ENCODE measurements at regions not wholly inside any gene's neighbourhood (a gene's known extent, or its start where the extent isn't known, plus 50 kb on each side); places are given as distances from the start of the nearest gene placed in this dataset.
"Not testable (repeated sequence)": the region's sequence is repeated elsewhere in the genome, so short reads cannot be mapped to it uniquely, and the experiment has no call there.

DNA sequence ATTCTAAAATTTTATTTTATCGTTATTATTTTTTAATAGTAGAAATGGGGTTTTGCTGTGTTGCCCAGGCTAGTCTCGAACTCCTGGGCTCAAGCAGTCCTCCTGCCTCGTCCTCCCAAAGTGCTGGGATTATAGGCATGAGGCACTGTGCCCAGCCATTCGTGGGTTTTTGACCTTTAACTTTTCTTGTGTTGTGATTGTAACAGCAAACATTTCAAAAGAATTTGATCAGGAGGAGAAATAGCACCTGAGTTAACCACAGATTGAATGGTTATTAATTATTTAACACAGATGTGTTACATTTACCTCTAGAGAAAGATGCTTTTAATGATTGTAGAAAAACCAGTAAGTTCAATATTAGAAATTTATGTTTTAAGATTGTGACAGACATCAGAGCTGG lies 132.0 kb downstream of the HAUS1 start:
- DNase-seq, result no peak

DNA sequence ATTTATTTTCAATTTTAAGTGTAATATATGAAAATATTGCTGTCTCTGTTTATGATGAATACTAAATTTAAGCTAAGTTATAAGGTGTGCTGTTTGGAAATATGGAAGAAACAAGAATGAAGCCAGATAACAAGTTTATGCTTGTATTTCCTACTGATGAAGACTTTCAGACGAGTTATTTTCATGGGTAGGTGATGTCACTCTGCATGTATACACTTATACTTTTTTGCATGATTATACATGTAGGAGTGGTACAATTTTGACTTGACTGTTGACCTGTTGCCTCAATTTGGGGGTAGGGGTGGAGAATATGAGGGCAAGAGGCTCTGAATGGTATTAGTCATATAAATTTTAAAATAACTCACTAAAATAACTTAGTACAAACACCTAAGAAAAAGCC lies 133.7 kb downstream of the HAUS1 start:
- DNase-seq, result no peak

DNA sequence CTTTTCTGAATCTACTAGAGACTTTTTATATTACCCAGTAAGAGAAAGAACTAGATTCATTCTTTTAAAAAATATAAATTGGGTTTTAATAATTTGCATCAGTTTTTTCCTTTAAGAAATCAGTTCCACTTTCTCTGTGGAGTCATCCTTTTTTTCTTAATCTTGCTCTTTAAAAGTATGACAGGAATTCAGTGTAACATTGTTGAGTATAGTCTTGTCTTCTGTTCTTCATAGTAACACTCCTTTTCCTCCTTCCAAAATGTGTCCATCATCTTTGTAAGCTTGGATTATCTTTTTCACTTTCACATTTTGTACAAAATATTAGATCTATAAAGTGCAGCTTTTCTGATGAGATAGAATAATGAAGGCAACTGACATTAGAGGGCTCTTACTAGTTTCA lies 135.4 kb downstream of the HAUS1 start:
- no peak for DNase-seq

DNA sequence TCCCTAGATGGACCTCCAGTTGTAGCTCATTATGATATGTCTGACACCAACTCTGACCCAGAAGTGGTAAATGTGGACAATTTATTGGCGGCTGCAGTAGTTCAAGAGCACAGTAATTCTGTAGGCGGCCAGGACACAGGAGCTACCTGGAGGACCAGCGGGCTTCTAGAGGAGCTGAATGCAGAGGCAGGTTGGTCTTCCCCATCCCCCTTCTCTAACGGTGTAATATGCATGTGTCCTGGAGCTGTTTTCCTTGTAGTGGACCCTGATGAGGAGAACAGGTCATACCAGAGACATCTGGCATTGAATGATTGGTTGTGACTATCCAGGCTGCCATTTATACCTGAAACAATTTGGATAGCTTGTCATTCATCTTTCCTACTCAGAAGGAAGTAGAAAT lies 135.8 kb downstream of the HAUS1 start:
- no peak for DNase-seq

DNA sequence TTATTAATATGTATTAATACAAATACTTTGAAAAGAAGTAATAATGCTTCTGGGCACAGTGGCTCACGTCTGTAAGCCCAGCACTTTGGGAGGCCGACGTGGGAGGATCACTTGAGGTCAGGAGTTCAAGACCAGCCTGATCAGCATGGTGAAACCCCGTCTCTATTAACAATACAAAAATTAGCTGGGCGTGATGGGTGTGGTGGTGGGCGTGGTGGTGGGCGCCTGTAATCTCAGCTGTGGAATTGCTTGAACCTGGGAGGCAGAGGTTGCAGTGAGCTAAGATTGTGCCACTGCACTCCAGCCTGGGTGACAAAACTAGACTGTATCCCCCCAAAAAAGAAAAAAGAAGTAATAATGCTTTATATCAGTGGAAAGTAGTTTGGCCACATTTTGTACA lies 137.2 kb downstream of the HAUS1 start:
- DNase-seq, result not testable (repeated sequence)

DNA sequence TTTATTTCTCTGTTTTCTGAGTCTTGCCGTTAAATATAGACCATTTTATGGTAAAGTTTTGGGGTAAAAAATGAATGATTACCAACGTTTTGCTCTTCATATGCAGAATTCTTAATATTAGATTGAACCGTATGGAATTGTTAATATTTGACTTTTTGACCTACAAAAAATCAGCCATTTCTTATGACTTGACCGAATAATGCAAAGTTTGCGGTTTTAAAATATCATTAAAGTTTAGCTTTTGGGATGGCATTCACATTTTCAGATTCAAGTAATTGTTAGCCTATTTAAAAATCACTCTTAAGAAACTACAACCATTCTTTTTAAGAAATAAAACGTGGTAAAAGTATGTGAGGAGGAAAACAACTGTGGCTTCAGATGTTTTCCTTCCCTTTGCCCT lies 138.0 kb downstream of the HAUS1 start:
- DNase-seq, result no peak

DNA sequence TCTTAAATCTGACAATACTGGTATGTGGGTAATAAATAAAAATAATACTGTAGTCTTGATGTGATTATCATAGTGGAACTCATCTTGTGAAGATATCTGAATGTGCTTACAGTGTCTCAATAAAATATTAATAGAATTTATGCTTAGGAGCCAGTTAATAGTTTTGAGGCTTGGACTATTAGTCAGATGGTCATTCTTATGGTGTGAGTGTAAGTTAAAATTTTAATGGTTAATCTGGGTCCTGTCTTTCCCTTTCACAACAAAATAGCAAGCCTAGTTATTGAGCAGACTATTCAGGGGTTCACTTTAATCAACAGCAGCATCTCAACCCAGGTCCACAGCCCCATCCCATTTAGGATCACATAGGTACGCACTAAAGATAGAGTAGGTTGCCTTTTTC lies 138.9 kb downstream of the HAUS1 start:
- DNase-seq, result no peak

DNA sequence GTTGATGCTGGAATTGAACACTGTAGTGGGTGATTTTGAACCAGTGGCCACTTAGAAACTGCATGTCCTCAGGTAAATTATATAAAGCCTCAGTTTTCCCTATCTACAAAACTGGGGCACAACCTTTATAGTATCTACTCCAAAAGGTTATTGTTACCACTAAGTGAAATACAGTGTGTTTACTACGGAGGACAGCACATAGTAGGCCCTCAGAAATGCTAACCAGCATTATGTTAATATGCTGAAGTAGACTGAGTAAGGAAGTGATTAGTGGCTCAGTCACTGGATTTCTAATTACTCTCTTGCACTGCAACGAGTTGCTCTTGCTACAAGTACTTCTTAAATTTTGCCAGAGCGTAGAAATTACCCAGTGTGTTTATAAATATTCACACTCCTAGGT lies 139.5 kb downstream of the HAUS1 start:
- DNase-seq, result no peak

DNA sequence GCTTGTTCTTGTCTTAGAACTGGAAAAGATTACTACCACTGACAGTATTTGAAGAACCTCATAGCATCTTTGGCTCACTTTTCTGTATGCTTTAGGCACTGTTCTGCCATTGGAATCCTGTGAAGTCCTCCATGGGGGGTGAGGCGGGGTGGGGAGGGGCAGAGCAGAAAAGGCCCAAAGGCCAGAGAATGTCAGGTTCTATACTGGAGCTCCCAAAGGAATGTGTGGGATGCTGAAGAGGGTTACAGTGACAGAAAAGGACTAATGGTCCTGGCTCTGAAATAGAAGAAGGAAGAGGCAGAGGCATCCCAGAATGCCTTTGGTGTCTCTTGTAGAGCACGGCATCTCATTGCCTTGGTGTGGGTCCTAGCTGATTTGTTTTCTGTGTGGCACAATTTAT lies 141.9 kb downstream of the HAUS1 start:
- no peak for DNase-seq

DNA sequence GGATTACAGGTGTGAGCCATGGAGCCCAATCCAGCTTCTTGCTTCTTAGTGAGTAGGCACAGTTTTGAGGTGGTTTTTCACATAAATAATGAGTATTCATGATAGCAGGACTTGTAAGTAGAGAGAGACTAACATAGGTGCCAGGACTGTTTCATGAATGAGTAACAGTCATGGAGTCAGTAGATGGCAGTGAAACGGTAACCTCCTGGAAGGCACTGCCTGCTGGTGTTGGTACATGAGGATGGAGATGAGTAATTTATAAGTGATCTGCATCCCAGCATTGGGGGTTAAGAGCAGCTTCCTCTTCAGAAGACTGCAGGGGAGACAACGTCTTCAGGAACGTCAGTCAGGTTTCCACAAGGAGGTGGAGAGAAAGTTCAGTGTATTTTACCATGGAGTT lies 143.8 kb downstream of the HAUS1 start:
- no peak for DNase-seq

DNA sequence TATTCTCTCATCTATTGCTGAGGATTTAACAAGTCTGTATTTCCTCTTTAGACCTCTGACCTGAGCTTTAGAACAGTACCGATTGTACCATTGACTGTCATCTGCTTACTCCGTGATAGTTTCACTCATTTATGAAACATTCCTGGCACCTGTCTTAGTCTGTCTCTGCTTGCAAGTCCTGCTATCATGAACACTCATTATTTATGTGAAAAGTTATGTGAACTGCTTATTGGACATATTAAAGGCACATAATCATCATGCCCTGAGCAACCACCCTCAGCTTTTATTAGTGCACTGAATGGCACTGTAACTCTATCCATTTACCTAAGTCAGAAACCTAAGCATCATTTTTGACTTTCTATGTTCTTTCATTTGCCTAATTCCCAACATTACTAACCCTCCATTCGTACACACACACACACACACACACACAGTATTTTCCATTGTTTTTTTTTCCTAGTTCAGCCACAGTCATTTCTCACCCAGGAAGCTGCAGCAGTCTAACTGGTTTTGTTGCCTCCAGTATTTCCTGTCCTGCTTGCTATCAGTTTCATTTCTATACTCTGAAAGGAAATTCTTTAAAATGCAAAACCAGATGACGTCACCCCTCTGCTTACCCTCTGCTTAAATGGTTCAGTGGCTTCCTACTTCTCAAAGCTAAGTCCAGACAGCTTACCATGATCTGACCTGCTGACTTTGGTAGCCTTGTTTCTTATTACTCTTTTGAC lies 146.1 kb downstream of the HAUS1 start:
- DNase-seq, result no peak

DNA sequence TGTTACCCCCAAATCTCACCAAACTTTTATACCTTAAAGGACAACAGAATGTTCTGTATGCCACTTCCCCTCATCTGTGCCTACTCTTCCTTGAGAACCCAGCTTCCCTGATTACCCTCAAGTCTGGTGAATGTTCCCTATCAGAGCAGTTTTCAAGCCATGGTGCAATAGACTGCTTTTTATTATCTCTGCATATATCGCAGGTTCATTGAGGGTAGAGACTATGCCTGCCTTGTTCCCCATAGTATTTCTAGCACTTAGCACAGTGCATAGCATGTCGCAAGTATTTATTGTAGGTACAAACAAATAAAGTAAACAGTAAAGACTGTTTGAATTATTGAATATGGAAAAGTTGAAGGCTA lies 146.6 kb downstream of the HAUS1 start:
- no peak for DNase-seq

DNA sequence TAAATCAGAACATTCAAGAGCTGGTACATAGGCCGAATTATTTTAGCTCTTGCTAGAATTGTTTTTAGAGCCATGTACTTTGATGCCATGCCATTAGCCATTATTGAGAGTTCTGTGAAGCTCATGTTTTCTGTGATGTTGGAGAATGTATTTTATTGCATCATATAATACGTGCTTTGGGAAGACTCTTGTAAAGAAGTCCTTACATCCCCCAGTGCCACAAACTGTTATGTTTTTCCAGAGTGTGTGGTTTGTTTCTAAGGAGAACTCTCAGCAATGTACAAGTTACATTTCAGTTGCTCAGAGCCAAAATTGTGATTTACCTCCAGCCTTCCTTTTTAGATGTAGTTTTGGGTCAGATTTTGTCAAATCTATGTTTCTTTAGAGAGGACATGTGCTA lies 148.6 kb downstream of the HAUS1 start:
- DNase-seq, result no peak

DNA sequence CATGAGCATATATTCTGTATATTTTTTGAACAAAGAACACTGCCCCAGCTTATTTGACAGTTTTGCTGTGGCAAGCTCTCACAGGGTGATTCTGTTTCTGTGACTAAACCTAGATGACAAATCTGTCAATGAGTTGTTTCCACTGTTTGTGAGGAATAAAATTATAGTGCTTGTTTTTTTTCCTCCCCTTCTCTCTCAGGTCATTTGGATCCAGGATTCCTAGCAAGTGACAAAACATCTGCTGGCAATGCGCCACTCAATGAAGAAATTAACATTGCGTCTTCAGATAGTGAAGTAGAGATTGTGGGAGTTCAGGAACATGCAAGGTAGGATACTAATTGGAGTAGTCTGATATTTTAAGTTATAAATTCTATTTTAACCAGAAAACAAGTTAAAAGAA lies 149.3 kb downstream of the HAUS1 start:
- no peak for DNase-seq

DNA sequence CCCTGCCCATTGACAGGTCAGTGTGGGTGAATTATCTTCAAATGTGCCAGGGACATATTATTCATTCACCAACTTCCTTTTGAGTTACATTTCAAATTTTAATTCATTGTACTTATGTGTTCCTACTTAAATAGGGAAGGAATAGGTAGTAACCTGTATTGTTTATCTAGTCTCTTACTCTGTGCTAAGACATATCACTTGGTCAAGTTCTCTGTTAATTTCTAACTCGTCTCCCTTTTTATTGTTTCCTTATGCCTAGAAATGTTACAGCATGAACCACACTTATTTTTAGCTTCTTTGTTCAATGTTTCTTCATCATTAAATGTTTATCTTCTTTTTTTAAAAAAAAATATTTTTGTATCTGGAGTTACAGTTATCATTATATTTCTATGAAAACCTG lies 151.9 kb downstream of the HAUS1 start:
- DNase-seq, result no peak

DNA sequence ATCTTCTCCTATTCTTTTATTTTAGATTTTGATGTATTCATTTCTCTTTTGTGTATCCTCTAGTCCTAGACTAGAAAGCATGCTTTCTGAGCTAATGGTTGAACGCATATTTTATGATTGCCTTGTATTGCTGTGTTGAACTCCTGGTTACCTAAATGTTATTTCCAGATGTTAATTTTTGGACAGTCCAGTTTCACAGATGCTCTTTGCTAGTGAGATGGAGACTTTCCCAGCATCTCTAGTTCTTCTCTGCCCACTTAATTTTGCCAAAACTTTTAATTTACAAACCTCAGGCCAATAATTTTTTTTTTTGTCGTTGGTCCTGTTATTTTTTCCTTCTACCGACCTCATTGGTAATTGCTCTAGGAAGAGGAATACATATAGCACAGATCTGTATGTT lies 153.2 kb downstream of the HAUS1 start:
- DNase-seq, result no peak

DNA sequence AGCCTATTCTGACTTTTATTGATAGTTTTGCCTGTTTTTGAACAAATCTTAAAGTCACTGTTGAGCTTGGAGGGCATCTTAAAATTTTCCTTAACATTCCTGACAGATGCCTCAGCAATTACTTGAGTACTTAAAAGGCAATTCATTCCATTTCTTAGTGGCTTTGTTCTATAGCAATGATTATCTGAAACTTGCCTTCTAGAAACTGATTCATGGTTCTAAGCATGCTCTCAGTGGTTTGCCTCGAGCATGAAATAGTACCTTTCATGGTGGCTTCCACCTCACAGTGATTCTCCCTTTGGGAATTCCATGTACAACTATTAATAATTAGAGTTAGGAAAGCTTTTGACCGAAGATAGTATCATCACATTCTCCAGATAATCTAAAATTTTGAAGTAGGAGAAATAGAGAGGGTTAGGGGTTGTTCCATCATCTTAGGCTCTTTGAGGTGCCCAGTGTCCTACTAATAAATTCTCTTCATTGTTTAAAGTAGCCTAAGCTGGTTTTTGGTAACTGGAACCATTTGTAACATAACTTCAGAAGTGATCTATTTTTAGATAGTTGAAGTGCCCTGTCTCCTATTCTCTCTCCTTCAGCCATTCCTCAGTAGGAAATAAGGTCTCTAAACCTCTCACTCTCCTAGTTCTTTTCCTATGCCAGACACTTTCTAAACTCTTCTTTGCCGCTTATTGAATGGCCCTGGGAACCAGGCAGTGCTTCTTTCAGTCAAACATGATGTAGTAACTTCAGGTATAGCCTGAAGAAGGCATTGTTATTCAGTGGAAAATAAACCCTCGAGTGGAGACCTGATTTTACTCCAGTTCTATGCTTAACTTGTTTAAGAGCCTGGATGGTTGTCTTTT lies 156.1 kb downstream of the HAUS1 start:
- no peak for DNase-seq

DNA sequence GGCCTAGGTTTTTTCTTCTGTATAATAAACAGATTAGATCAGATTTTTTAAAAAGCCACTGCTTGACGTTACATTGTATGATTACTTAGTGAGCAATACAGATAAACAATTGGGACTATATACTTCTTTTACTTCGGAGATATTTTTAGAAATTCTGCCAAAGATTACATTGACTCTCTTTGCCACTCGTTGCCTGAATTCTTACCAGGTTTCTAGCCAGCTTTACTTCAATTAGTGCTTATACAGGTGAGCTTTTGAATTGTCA lies 156.6 kb downstream of the HAUS1 start:
- DNase-seq, result no peak

DNA sequence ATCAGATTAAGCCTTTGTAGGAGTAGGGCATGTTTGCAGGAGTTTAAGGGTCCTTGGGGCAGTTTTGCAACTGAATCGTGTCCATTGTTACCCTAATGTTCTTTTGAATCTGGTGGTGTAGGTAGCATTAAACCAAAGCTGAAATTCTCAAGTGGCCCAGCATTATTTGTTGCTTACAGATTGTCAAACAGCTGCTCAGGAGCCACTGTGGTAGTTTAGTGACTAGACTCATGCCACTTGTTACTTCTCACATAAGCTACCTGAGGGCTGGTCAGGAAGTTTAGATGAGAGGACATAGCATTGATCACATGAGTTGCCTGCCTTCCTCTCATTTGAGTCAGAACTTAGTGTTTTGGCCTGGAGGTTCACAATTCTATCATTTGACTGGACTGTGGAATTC lies 157.6 kb downstream of the HAUS1 start:
- DNase-seq, result no peak

DNA sequence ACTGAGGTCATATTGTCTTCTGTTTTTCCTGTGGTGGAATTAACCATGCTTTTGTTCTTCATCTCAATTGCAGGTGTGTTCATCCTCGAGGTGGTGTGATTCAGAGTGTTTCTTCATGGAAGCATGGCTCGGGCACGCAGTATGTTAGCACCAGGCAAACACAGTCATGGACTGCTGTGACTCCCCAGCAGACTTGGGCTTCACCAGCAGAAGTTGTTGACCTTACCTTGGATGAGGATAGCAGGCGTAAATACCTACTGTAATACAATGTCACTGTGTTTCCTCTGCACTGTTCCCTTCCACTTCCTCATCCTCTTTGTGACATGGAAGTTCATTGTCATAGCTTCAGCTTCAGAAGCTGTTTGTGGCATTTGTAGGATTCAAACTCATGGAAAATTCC lies 158.7 kb downstream of the HAUS1 start:
- DNase-seq, result no peak

DNA sequence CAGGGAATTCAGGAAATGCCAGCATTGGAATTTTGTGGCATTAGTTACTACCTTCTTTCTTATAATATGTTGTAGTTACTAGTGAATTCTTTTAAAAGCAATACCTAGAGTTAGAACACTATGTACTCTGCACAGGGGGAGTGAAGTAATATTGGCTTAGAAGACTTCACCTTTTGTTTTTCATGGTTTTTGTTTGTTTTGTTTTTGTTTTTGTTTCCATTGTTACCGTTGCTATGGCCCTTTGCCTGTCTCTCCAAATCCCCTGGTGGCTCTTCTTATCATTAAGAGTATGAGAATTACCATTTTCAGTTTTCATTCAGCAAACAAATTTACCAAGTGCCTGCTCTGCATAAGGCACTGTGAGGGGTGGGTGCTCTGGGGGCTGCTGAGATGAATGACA lies 160.1 kb downstream of the HAUS1 start:
- no peak for DNase-seq

DNA sequence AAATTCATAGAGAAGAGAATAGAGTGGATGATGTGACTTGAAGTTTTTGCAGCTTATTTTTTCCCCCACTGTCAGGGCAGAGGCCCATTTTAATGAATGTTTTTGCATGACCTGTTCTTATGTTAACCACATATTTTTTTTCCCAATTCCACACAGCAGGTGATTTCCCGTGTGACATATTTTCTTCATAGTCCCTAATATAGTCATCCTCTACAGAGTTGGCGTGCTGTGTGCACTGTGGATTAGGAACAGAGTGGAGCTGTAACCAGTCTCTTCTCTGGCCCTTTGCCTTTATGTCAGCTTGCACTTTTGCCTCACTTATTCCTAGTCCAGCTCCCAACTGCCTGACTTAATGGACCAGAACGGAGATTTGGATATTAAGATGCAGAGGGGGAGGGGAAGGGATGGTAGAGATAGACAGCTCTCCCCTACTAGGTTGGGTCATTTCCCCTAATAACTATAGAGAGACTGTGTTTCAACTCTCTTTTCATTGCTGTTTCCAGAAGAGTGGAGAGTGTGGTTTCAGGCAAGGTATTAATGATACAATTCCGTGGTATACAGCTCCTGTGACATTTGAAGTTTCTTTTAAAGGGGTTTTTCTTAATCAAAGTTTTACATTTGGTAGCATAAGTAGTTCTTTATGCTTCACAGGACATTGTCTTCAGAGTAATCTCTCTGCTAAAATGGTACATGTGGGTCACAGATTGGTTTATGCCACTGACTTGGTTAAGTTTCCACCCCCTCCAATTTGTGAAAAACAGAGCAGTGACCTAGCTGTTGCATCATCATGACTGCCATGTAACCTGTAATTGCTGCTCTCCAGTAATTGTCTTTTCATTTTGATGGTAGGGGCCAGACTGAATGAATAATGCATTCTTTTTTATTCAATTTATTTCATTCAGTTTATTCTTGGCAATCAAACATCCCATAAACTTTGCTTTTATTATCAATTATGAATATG lies 161.3 kb downstream of the HAUS1 start:
- DNase-seq, result no peak

DNA sequence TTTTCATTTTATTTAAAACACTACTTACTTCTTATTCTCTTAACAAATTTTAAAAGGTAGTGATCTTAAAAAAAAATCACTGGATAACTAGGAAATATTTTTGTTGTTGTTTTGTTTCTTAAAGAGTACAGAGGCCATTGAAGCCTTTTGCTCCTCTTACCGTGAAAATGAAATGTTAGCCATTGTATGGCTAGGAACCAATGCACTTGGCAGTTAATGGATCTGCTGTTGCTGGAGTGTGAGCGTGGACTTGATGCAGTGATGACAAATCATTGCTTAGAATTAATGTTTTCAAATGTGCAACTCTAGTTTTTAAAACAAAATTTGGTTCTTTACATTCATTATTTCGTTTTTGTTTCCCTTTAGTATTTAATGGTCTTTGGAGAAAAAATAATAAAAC lies 162.3 kb downstream of the HAUS1 start:
- no peak for DNase-seq

DNA sequence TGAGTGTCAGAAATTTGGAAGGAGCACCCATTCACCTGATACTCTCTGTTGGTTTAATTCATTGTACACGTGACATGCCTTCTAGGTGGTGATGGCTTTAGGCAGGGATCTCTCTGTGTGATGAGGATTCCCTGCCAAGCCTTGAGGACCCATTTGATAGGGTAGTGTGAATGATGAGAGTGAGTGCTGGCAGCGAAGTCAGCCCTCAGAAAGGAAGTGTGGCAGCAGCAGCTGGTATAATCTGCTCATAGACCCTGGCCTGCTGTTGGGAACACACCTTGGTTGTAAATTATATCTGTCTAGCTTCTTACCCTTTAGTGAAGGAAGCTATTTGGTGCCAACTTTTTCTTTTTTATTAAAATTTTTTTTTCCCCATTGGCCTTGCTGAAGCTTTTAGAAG lies 164.5 kb downstream of the HAUS1 start:
- DNase-seq, result no peak

Measured in NK-92 treated with Interleukin-12 subunit alpha and Interleukin-12 subunit beta, amount 100 ng/mL, for 24 hours (cell line).